B cell (primary cell): ENCODE measurements at regions not wholly inside any gene's neighbourhood (a gene's known extent, or its start where the extent isn't known, plus 50 kb on each side); places are given as distances from the start of the nearest gene placed in this dataset.

Experiments used
- EZH2 ChIP-seq: IDR thresholded peaks from 2 replicates; pipeline ENCODE4 v1.6.1; 2012; ENCODE audit warnings: borderline replicate concordance, low read depth, mild to moderate bottlenecking, moderate library complexity, low read length; ENCODE audit not compliant: insufficient read depth, poor library complexity, severe bottlenecking
- TF ChIP-seq, protein P1 (sequence below): fragments of 200-600 bp; IDR thresholded peaks from one replicate; pipeline ENCODE4 v1.8.0; 2022; ENCODE audit warnings: antibody characterized with exemption, mild to moderate bottlenecking

DNA sequence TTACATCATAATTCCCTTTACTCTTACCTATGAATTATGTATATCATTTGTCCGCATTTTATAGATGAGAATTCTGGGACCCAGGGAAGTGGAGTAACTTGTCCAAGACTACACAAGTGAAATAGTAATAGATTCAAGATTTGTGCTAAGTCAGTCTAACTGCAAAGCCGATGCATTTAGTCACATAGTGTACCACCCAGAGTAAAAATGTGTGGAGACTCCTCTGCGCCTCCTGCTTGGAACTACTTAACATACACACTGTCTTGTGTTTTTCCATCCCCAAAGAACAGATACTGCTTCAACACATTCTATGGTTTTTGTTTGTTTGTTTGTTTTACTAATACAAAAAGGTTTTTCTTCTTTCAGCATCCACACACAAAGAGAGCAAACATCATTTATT is 729.8 kb downstream of the PRELID2 start:
- TF ChIP-seq, protein P1, sequence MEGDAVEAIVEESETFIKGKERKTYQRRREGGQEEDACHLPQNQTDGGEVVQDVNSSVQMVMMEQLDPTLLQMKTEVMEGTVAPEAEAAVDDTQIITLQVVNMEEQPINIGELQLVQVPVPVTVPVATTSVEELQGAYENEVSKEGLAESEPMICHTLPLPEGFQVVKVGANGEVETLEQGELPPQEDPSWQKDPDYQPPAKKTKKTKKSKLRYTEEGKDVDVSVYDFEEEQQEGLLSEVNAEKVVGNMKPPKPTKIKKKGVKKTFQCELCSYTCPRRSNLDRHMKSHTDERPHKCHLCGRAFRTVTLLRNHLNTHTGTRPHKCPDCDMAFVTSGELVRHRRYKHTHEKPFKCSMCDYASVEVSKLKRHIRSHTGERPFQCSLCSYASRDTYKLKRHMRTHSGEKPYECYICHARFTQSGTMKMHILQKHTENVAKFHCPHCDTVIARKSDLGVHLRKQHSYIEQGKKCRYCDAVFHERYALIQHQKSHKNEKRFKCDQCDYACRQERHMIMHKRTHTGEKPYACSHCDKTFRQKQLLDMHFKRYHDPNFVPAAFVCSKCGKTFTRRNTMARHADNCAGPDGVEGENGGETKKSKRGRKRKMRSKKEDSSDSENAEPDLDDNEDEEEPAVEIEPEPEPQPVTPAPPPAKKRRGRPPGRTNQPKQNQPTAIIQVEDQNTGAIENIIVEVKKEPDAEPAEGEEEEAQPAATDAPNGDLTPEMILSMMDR: no peak
- no peak for TF ChIP-seq EZH2
